ENCODE measurements at regions not wholly inside any gene's neighbourhood (a gene's known extent, or its start where the extent isn't known, plus 50 kb on each side); places are given as distances from the start of the nearest gene placed in this dataset.

DNA sequence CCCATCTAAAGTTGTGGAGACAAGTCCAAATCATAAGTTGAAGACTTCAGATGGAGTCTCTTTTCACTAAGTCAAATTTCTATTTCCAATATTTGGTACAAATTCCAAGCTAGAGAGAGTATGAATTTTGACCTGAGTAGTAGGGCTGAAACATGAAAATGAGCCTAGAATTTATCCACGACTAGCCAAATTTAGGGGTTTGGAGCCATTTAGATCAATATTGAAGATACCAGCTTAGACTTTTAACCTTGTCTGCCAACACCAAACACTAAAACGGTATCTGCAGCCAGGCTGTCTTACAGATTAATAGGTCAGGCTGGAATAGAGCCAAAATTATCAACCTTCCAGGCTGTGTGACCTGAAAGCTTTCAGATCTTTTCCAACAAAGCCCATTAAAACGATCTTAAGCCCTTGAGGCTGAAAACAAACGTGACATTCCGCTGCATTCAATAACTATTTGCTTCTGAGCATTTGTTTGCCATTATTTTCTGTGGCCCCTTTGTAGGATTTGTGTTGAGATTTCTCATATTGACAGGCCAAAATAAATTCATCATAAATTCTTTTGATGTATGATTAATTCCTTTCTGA, 268.7 kb upstream of the DKK2 start:
- no peak for DNase-seq

DNA sequence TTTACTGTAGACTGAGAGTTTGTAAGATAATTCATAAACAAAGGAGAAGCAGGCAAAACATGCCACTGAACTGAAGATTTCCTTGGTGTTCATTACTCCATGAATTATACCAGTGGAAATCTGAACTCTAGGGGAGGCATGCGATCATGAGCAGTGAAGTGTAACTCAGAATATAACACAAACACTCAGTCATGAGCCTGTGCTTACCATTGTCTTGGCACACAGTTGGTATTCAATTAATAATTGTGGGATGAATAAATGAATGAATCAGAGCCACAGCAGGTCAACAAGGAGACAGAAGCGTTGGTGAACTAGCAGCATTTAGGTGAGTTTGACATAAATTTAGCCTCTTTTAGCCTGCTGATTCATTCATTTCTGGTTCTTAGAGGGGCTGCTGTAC, 263.5 kb upstream of the DKK2 start:
- no peak for DNase-seq

DNA sequence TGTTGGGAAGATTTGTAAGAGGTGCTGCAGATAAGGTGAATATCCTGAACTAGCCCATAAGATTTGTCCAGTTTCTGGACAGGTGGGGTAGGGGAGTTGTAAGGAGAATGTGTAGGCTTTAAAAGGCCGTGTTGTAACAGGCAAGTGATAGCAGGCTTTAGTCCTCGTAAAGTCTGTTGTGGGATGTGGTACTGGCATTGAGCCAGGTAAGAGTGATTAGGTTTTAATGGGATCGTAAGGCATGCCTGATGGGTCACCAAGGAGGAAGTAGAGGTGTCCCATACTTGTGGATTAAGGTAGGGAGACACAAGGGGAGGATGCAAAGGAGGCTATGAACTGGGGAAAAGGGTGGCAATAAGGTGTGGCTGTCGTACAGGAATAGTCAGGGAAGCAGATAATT, 256.9 kb upstream of the DKK2 start:
- DNase-seq: no peak

DNA sequence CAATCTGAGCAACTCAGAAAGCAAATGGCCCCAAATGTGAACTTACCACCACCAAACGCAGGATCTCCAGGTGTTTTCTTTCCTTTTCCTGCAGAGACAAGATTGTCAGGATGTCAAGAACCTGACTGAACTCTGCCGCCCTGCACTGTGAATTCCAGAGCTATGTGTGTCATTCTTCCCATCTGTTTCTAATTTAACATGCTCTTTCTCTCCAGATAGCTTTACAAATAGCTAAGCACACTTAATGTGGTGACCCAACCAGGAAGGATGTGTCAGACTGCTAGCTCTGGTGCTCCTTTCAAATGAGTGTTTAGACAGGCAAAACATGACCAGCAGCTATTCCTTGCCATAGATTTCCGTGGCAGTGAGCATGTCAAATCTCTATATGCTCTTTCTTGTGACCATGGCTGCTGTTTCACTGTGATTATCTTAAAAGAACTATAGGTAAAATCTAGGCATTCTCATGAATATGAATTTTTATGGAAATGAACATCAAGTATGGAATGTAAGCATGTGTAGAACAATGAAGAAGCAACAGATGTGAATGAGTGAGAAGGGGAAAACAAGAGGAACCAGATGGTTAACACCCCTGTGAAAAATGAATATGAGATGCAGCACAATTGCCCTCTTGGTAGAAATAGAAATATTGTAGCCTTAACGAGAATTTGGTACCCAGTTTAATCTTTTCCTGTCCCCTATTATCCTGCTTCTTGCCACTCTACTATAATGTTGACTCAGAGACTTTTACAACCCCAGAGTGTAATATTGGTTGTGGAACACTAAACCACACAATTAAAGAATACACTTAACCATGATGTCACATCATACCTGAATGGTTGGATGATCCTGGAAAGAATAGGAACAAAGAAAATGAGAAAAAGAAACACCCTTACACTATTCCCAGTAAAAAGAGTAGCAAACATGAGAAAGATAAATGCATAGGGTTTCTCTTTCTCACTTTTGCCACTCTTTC, 247.8 kb upstream of the DKK2 start:
- DNase-seq: no peak

DNA sequence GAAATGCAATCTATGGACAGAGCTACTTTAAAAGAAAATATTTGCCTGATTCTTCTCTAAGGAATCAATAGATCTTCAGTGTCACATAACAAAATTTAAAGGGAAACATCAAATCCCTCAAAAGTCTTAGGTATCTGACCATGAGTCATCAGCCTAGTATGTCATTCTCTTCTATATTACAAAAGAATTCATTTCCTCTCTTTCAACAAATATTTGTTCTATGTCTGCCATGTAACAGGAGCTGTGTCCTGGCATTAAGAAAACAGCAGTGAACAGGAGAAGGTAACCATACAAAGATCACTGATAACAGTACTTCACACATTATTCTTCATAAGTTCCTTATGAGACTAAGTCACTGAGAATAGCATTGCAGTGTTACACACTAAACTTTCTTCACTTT, 243.6 kb upstream of the DKK2 start:
- no peak for DNase-seq

DNA sequence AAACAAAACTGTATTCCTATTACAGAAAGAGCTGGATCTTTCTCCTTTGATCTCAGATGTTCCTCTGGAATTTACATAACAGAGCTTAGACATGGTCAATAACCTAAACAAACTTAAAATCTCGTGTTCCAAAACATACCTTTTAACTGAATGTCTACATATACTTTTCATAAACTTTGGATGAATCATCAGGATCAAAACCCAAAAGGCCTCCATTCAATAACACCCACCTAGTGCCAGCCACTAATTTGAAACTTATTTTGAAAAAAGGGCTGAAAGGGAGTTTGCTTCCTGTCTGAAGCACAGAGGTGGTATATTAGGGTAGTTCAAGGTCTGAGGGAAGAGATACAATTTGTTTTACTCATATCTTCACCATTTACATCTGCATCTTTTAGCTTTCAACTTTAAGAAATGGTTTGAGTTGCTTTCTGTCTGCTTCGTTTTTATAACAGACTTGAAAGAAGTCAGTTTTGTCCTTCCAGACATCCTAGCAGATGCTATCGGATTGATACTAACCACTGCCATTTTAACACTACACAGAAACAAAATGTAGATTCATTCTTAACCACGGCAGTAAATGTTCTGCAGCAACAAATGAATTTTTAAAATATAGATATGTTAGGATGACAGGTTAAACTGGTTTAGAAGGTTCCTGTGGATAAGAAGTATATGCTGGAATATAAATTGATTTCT, 242.8 kb upstream of the DKK2 start:
- DNase-seq: no peak

DNA sequence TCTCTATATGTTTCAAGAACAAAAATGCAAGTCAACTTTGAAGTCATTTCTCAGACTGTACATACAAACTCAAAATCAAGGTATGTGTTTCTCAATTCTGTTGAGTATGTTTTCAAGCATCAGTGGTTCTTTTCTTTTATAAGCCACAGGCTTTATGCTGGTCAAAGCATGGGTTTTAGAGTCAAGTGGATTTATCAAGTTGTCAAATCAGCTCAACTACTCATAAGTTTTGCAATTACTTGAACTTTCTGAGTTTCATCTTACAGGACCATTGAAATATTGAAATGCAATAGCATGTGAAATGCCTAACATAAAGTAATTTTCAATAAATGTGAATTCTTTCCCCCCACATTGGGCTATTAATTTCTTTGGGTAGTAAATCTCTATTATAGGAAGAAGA, 239.9 kb upstream of the DKK2 start:
- DNase-seq: no peak

DNA sequence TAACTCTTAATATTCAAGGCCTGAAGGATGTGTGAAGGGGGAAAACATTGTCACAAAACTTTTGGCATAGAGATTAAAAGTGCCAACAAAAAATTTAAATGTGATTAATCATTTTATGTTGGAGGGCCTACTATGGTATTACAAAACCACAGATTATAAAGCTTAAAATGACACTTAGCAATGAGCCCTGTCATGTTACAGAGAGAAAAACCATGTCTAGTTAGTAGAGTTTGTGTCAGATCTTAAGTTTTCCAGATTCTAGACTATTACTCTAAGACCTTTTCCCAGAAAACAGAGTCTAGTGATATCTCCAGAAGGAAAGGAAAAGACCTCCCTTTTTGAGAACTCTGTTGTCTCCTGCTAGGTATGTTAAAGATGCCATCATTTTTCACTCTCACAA, 239.1 kb upstream of the DKK2 start:
- DNase-seq: no peak

DNA sequence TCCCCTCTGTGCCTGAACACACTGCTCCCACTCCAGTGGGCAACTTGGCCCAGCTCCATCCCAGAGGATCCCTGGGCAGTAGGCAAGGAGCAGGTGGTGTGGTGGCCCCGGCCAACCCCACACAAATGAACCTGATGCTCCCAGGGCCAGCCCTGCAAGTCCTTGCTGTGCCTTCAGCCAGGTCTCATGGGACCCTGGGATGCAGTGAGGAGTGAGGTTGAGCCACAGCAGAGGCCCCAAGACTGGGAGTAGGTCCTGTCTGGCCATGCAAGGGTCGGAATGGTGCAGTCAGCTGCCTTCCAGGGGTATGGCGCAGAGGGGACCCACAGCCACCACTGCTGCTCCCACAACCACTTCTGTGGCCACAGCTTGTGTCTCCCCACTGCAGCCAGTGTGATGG, 234.5 kb upstream of the DKK2 start:
- peak; percentile 11 for DNase-seq

DNA sequence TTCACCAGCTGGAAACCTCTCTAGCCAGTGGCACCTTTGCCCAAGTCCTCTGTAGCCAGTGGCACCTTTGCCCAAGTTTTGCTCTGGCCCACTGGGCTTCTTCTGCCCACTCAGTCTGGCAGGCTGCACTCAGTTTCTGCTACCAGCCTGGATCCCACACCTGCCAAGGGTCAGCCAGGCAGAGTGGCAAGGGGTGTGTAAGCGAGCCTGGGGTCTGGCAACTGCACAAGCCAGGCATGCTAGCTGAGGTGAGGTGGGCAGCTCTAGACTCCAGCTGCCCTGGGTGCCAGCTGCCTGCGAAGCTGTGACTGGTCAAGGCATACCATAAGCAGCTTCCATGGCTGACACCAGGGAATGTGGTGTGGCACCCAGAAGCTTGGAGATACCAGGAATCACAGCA, 233.1 kb upstream of the DKK2 start:
- no peak for DNase-seq

DNA sequence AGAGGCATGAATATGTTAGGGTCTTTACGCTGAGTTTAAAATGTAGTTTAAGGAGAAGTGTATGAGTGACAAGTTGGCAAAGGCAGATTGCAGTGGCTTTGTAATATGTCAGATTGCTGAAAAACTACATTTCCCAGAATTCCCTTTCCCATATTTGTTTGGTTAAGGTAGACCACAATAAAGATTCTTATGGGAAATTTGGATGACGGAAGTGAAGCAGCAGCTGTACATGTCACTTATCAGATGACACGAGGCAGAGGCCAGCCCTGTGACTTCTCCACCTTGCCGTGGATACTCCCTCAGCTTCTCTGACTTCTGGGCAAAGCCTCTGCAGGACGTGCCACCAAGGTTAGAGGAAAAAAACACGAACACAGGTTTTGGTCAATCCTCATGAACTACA, 229.7 kb upstream of the DKK2 start:
- DNase-seq: no peak

DNA sequence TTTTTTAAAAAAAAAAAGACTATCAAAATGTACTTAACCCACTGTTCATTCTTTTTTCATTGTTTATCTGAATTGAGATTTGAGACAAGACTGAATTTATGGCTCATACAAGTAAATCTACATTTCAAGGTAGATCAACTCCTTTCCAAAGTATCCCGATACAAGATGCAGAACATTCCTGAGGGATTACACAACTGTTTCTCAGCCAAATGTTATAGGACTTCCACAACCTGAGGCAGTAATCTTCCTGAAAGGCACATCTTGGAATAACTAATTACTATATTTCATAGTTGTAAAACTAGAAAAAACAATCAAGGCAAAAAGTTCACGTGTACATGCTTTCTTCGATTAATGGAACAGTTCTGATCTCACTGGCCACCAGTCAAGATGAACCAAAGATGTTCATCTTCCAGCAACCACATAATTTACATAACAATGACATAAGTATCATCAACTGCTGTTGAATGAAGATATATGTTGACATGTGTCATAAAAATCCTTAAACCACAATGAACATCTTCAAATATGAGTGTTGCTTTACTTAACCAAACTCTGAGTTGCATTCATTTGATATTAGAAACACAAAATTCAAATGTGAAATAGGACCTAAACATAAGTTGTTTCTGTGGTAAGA, 225.2 kb upstream of the DKK2 start:
- DNase-seq: no peak

DNA sequence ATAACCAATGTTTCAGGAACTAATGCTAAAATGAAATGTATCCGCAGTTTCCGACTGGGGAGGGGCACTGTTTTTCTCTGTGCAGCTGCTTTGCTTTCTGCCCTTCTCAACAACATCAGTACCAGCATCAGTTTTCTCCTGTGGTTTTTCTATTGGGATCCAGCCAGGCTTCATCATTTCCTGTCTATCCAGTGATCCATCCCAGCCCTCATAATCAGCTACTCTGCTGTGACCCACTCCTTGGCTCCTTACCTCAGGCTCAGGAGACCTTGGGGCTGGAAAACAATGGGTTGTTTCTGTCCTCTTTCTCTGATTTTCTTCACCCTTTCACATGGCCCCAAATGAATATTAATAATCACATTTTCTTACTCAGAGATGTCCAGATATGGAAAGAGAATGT, 222.2 kb upstream of the DKK2 start:
- DNase-seq: no peak

DNA sequence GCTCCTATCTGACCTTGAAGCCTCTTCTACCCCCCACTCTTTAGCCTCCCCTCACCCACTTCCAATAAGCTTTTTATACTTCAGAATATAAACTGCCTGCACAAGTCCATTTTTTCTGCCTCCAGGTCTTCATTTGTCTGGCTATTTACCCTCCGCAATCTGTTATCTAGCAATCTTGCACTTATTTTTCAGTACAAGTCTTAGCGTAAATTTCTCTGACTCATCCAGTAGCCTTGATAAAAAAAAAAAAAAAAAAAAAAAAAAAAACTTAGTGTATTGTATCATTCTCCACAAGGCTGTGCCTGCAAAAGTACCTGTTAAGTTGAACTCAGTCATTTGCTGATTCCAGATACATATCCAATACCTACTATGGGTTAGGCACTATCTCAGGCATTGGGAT, 219.5 kb upstream of the DKK2 start:
- DNase-seq: no peak

DNA sequence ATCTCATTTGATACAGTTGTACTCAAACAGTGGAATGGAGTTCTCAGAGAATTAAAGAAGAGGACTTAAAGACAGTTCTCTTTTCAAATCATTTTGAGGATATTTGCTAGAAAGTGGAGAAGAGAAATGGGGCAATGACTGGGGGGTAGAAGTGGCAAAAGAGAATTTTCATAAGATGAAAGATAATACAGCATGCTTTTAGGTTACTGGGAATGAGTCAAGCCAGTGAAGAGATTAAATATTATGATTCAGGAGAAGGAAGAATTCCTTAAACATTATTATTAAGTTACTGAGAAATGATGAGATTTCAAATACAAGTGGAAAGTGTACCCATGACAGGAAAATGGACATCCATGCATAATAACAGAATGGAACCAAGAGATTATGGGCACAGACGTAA, 219.0 kb upstream of the DKK2 start:
- no peak for DNase-seq

DNA sequence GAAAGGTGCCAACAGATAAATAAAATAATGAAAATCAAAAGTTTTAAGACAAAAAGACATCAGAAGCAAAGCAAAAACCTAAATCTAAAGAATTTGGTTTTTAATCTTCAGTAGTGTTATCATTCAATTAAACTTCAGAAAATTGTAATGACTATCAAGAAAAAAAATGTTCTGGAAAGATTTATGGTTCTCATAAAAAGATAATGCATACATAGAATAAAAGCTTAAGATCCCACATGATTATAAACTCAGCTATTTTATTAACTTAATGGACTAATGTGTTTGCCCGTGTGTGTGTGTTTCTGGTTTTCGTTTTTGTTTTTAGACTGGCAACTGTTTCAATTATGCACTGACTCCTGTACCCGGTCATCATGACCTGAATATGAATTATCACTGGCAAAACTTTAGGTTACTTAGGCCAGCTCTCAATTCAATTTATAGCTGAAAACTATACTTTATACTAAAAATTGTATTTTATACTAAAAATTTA, 217.5 kb upstream of the DKK2 start:
- no peak for DNase-seq

DNA sequence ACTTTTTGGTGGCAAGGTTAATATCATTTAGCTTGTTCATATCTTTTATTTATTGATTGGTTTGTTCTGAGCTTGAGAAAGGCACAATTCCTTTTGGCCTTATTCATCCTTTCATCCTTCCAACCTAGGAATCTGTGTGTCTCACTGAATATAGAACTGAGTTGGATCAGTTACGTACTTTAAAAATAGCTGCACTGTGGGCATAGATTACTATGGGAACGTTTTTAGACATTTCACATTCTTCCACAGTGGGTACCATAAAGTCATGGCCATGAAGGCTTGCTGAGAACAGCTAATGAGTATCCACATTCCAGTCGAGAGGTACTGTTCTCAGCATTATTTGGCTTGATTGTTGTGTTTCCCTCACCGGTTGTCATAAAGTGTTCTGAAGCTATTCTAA, 217.0 kb upstream of the DKK2 start:
- no peak for DNase-seq

DNA sequence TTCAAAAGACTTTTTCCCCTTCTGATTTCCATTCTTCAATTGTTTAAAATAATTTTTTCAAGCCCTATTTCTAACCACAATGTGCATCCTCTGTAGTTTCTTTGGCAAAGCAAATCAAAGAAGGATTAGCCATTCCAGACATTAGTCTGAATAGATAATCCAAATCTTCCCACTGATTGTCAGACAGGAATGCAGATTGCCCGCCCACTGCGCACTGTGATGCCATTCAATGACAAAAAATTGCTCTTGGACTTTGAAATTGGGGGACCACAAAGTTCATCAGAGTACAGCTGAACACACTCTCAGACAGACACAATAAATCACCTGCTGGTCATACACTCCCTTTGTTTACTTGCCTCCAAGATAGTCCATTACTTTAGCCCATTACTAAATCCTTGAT, 216.5 kb upstream of the DKK2 start:
- no peak for DNase-seq

DNA sequence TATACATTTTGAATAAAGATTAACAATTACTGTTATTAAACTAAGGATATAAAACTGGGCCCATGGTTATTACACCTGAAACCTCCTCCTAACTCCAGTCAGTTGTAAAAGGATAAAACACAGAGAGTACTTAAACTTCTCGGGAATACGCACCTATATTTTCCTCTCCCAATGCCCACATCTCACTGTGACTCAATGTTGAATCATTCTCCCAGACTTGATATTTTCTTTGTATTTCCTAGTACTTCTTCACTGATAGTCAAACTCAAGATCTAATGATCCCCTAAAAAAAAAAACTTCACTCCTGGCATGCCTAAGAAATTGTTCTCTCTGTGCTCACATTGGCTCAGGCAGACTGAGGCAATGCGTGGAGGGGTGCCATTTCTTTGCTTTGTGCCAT, 212.5 kb upstream of the DKK2 start:
- no peak for DNase-seq

DNA sequence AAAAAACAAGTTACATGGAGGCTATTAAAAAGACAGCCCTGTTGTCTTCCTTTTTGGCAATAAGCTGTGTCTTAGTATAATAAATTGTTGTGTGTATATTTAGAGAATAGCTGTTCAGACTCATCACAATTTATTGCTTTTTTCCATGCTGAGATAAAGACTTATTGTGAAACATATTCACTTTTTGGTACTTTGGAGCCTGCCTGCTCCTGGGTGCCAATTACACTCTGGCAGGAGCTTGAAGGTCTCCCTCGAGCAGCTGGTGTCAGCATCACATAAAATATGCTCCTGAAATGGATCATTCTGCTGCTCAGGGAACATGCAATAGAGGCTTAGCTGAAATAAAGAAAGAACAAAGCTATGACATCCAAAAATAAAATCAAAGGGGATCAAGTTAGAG, 211.6 kb upstream of the DKK2 start:
- DNase-seq: no peak

DNA sequence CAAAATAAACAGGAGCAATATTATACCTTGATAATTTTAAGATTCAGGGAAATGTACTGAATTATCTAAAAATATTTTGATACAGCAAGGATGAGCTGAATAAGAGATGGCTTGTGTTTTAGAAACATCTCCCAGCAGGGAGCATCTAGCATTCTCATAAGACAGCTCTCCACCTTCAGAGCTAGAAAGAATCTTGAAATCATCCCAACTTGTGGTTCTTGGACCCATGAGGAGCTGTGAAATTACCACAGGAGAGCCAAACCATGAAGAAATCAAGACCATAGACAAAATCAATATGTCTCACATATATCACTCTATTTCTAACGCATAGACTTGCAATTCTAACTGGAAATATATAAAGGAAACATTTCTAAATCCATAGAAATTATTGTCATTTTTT, 210.6 kb upstream of the DKK2 start:
- no peak for DNase-seq

DNA sequence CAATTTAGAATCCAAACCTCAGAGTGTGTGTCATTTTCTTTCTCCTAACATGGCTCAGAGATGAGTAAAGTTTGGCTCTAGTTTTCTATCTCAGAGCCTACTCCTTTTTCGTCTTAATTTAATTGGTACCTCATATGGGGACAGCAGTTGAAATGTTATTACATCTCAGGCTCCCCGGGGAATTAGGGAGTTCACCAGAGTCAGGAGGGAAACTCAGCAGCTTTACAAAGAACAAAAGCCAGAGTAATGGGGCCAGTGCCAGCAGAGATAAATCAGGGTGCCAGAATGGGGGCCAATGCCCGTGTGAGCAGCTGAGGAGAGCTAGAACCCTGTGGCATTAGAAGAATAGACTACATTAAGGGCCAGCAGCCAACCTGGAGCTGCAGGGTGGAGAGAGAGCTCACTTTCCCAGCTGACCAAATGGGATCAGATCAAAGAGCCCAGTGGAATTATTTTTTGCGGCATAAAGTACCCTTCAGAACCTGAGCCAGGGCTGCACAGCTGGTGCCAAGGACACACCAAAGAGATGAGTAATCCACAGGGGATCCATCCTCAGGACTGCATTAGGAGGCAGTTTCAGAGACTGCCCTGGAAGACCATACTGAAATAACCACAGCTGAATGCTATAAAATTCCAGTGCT, 207.1 kb upstream of the DKK2 start:
- no peak for DNase-seq

DNA sequence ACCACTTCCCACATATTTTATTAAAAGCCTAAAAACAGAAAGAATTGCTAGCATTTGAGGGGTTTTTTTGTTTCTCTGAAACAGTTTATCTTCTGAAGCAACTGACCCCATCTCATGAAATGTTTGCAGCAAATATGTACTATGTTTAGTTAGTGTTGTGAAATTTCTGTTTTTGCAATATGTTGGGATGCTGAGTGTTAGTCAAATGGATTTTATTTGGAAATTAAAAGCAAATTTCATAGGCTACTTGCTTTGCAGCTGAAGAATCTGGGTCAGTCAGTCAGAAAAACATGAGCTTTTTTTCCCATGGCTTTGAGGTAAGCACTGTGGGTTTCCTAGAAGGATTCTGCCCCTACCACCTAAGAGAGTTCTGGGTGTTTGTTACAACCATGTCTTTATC, 184.9 kb upstream of the DKK2 start:
- DNase-seq: no peak

Measured in activated T-cell treated with anti-CD3 and anti-CD28 coated beads, Interleukin-2, amount 50 U/mL, for 1 hour (primary cell).